COLO668 (cell line): ENCODE measurements at regions not wholly inside any gene's neighbourhood (a gene's known extent, or its start where the extent isn't known, plus 50 kb on each side); places are given as distances from the start of the nearest gene placed in this dataset.

Experiments used
- DNase-seq: peaks from one replicate; lab custom pipeline; 2025; ENCODE audit not compliant: unreplicated experiment; lab: John Stamatoyannopoulos, UW

GRCh38 chr11:130710021-130710420 is 206.3 kb downstream of the SNX19 start:
- DNase-seq = peak; percentile 36

- DNase-seq = peak; percentile 71
Measured at GRCh38 chr11:130710497-130711012, 205.7 kb downstream of the SNX19 start.

GRCh38 chr11:130711193-130711592 is 205.1 kb downstream of the SNX19 start:
- DNase-seq = peak; percentile 63

- DNase-seq = no peak
Measured at GRCh38 chr11:130712480-130712879, 203.8 kb downstream of the SNX19 start.

GRCh38 chr11:130715085-130715876 is 201.0 kb downstream of the SNX19 start:
- no peak for DNase-seq

GRCh38 chr11:130715877-130716220 is 200.4 kb downstream of the SNX19 start:
- no peak for DNase-seq

GRCh38 chr11:130718120-130718519 is 198.2 kb downstream of the SNX19 start:
- DNase-seq = no peak

- DNase-seq = no peak
Measured at GRCh38 chr11:130719220-130719915, 196.9 kb downstream of the SNX19 start.

- no peak for DNase-seq
Measured at GRCh38 chr11:130720232-130721022, 195.9 kb downstream of the SNX19 start.

- DNase-seq = no peak
Measured at GRCh38 chr11:130721023-130721681, 195.1 kb downstream of the SNX19 start.

- DNase-seq = no peak
Measured at GRCh38 chr11:130721736-130722135, 194.5 kb downstream of the SNX19 start.

- no peak for DNase-seq
Measured at GRCh38 chr11:130722401-130722800, 193.9 kb downstream of the SNX19 start.

GRCh38 chr11:130725421-130726233 is 190.7 kb downstream of the SNX19 start:
- no peak for DNase-seq

GRCh38 chr11:130726234-130727037 is 189.8 kb downstream of the SNX19 start:
- DNase-seq = no peak

GRCh38 chr11:130727157-130728119 is 188.8 kb downstream of the SNX19 start:
- no peak for DNase-seq

- DNase-seq = no peak
Measured at GRCh38 chr11:130728185-130729180, 187.8 kb downstream of the SNX19 start.

GRCh38 chr11:130729193-130729592 is 187.1 kb downstream of the SNX19 start:
- DNase-seq = no peak
